ENCODE measurements at regions not wholly inside any gene's neighbourhood (a gene's known extent, or its start where the extent isn't known, plus 50 kb on each side); places are given as distances from the start of the nearest gene placed in this dataset.

DNA sequence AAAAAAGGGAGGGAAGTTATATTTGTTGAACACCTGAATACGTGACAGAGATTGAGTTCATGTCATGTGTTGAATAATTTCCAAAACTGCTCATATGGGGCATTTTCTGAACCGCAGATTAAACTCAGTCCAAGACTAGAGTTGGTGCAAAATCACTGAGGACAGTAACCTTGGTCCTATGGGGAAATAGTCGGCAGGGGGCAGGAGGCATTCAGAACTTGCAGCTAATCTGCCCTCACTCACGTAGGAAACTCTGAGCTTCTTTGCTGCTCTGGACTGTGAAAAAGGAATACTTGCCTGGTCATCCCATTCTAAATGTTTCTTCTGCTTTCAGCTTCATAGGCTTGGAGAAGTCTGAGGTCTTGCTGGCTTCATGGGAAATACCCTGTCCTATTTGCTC lies 228.3 kb upstream of the ZP4 start:
- Mint-ChIP-seq H3K27me3 (no peaks in the 10 kb centered on the region), H3K27ac (no peak overlapping the region), H3K9me3 (no peaks in the 10 kb centered on the region), H3K4me3 (no peak overlapping the region), H3K4me1 (no peaks in the 10 kb centered on the region), H3K36me3 (no peaks in the 10 kb centered on the region)

- Mint-ChIP-seq H3K4me1 (no peaks in the 10 kb centered on the region), H3K4me3 (no peak overlapping the region), H3K36me3 (no peaks in the 10 kb centered on the region), H3K27ac (no peak overlapping the region), H3K27me3 (no peaks in the 10 kb centered on the region), H3K9me3 (no peaks in the 10 kb centered on the region)
These were observed 225.1 kb upstream of the ZP4 start for GRCh38 chr1:238115852-238116251.

- no peaks in the 10 kb centered on the region for H3K27me3 Mint-ChIP-seq
- H3K4me3 Mint-ChIP-seq, result no peak overlapping the region
- no peaks in the 10 kb centered on the region for H3K9me3 Mint-ChIP-seq
- H3K36me3 Mint-ChIP-seq, result no peaks in the 10 kb centered on the region
- no peaks in the 10 kb centered on the region for H3K4me1 Mint-ChIP-seq
- H3K27ac Mint-ChIP-seq, result no peak overlapping the region
These were observed 222.4 kb upstream of the ZP4 start for GRCh38 chr1:238112952-238113621.

- Mint-ChIP-seq H3K9me3 (no peaks in the 10 kb centered on the region), H3K36me3 (no peaks in the 10 kb centered on the region), H3K27me3 (no peaks in the 10 kb centered on the region), H3K4me1 (no peaks in the 10 kb centered on the region), H3K4me3 (no peak overlapping the region), H3K27ac (no peak overlapping the region)
These were observed 220.8 kb upstream of the ZP4 start for GRCh38 chr1:238111516-238111915.

DNA sequence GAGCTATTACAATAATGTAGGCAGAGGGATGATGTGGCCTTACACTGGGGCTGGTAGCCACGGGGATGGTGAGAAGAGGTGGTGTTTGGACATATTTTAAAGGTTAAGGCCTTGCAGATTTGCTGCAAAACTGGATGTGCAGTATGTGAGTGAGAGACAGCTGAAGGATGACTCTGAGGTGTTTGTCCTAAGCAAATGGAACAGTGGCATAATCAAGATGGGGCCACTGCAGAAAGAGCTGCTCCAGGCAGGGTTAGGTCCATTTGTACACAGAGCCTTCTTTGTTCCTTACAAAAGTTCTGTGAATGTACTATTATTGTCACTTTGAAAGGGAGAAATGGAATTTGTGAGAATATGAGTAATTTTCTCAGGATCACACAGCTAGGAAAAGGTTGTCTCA lies 220.4 kb upstream of the ZP4 start:
- Mint-ChIP-seq H3K36me3 (no peaks in the 10 kb centered on the region), H3K9me3 (no peaks in the 10 kb centered on the region), H3K27me3 (no peaks in the 10 kb centered on the region), H3K4me1 (no peaks in the 10 kb centered on the region), H3K4me3 (no peak overlapping the region), H3K27ac (no peak overlapping the region)

- no peaks in the 10 kb centered on the region for H3K9me3 Mint-ChIP-seq
- no peaks in the 10 kb centered on the region for H3K27me3 Mint-ChIP-seq
- no peaks in the 10 kb centered on the region for H3K4me1 Mint-ChIP-seq
- H3K4me3 Mint-ChIP-seq, result no peak overlapping the region
- H3K36me3 Mint-ChIP-seq, result no peaks in the 10 kb centered on the region
- no peak overlapping the region for H3K27ac Mint-ChIP-seq
These were observed 217.7 kb upstream of the ZP4 start for GRCh38 chr1:238108417-238108816.

DNA sequence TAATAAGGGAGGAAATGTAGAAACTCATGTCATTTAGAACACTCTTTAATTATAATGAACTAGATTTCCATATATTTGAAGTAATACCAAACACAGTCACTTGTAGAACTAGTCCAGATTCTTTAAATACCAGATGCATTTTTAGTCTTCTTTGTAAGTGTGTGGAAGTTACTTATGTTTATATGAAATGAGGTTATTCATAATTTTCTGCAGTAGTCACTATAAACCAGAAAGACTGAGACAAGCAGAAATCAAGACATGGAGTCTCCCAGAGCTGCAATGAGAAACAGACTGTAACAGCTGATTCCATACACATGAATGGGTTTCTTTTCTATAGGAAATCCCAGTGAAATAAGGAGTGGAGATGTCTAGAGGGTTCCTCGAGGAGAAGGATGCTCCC lies 216.6 kb upstream of the ZP4 start:
- Mint-ChIP-seq H3K36me3 (no peaks in the 10 kb centered on the region), H3K27me3 (no peaks in the 10 kb centered on the region), H3K4me1 (no peaks in the 10 kb centered on the region), H3K9me3 (no peaks in the 10 kb centered on the region), H3K27ac (no peak overlapping the region), H3K4me3 (no peak overlapping the region)

DNA sequence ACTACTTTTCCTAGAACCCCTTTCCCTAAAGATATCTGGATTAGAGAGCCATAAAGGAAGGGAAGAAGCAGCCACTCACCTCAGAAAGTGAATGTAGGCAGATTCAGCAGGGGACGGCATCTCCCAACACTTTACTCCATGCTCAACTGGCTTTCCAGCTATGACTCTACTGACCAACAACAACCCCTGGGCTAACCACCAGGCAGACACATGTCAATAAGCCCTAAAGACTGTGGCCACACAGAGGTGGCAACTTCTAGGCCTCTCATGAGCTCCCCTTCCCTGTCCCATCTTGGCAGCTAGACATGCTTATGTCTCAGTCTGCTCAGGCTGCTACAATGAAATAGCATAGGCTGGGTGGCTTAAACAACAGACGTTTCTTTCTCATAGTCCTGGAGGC lies 214.0 kb upstream of the ZP4 start:
- Mint-ChIP-seq H3K27me3 (no peaks in the 10 kb centered on the region), H3K9me3 (no peaks in the 10 kb centered on the region), H3K4me1 (no peaks in the 10 kb centered on the region), H3K4me3 (no peak overlapping the region), H3K36me3 (no peaks in the 10 kb centered on the region), H3K27ac (no peak overlapping the region)

DNA sequence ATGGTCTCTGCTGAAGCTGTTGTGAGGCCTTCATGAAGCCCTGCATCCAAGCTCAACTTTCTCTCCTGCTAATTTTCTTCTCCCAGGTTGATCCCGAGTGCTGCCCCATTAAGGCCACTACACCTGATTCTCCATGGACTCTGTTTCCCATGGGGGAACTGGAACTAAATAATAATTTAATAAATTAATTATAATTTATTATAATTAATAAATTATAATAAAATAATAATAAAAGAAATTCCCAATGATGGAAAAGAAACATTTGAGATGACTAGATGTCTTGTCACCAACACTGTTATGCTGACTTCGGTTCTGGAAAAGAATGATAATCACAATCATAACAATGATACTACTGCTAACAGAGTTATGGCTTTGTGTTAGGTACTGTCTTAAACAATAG lies 211.2 kb upstream of the ZP4 start:
- H3K4me1 Mint-ChIP-seq, result no peaks in the 10 kb centered on the region
- peaks cover 4% of the 10 kb centered on the region for H3K9me3 Mint-ChIP-seq
- no peak overlapping the region for H3K27ac Mint-ChIP-seq
- no peaks in the 10 kb centered on the region for H3K27me3 Mint-ChIP-seq
- H3K36me3 Mint-ChIP-seq, result no peaks in the 10 kb centered on the region
- H3K4me3 Mint-ChIP-seq, result no peak overlapping the region

DNA sequence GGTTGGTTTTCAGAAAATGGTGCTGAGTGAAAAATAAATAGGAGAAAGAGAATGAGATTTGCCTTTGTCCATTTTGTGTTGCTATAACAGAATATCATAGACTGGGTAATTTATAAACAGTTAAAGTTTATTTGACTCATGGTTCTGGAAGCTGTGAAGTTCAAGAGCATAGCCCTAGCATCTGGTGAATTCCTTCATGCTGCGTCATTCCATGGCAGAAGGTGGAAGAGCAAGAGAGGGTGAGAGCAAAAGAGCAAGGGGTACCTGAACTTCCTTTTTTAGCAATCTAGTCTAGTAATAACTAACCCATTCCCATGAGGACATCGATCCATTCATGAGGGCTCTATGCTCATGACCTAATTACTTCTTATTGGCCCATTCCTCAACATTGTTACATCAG lies 209.1 kb upstream of the ZP4 start:
- no peak overlapping the region for H3K27ac Mint-ChIP-seq

GRCh38 chr1:238089615-238090014 lies 198.9 kb upstream of the ZP4 start:
- no peak overlapping the region for H3K4me3 Mint-ChIP-seq
- H3K27me3 Mint-ChIP-seq, result no peaks in the 10 kb centered on the region
- peaks cover 4% of the 10 kb centered on the region for H3K9me3 Mint-ChIP-seq
- no peaks in the 10 kb centered on the region for H3K36me3 Mint-ChIP-seq
- no peak overlapping the region for H3K27ac Mint-ChIP-seq
- H3K4me1 Mint-ChIP-seq, result no peaks in the 10 kb centered on the region

More for the DNA sequence above, 209.1 kb upstream of the ZP4 start:
- no peak overlapping the region for H3K4me3 Mint-ChIP-seq
- H3K4me1 Mint-ChIP-seq, result no peaks in the 10 kb centered on the region
- peaks cover 11% of the 10 kb centered on the region for H3K9me3 Mint-ChIP-seq
- no peaks in the 10 kb centered on the region for H3K36me3 Mint-ChIP-seq
- no peaks in the 10 kb centered on the region for H3K27me3 Mint-ChIP-seq

GRCh38 chr1:238088560-238089290 lies 198.0 kb upstream of the ZP4 start:
- H3K36me3 Mint-ChIP-seq, result no peaks in the 10 kb centered on the region
- peaks cover 4% of the 10 kb centered on the region for H3K9me3 Mint-ChIP-seq
- H3K27ac Mint-ChIP-seq, result no peak overlapping the region
- H3K27me3 Mint-ChIP-seq, result no peaks in the 10 kb centered on the region
- H3K4me3 Mint-ChIP-seq, result no peak overlapping the region
- no peaks in the 10 kb centered on the region for H3K4me1 Mint-ChIP-seq

- H3K36me3 Mint-ChIP-seq, result no peaks in the 10 kb centered on the region
- no peak overlapping the region for H3K4me3 Mint-ChIP-seq
- no peaks in the 10 kb centered on the region for H3K4me1 Mint-ChIP-seq
- no peaks in the 10 kb centered on the region for H3K9me3 Mint-ChIP-seq
- H3K27me3 Mint-ChIP-seq, result no peaks in the 10 kb centered on the region
- H3K27ac Mint-ChIP-seq, result no peak overlapping the region
These were observed 183.3 kb upstream of the ZP4 start for GRCh38 chr1:238073991-238074390.

- Mint-ChIP-seq H3K4me3 (no peak overlapping the region), H3K27me3 (no peaks in the 10 kb centered on the region), H3K4me1 (no peaks in the 10 kb centered on the region), H3K9me3 (no peaks in the 10 kb centered on the region), H3K36me3 (no peaks in the 10 kb centered on the region), H3K27ac (no peak overlapping the region)
These were observed 180.3 kb upstream of the ZP4 start for GRCh38 chr1:238071061-238071460.

- H3K4me3 Mint-ChIP-seq, result no peak overlapping the region
- H3K27me3 Mint-ChIP-seq, result no peaks in the 10 kb centered on the region
- no peak overlapping the region for H3K27ac Mint-ChIP-seq
- no peaks in the 10 kb centered on the region for H3K9me3 Mint-ChIP-seq
- H3K4me1 Mint-ChIP-seq, result no peaks in the 10 kb centered on the region
- no peaks in the 10 kb centered on the region for H3K36me3 Mint-ChIP-seq
These were observed 172.7 kb upstream of the ZP4 start for GRCh38 chr1:238063454-238063853.

GRCh38 chr1:238061967-238062613 lies 171.4 kb upstream of the ZP4 start:
- Mint-ChIP-seq H3K4me3 (no peak overlapping the region), H3K27me3 (no peaks in the 10 kb centered on the region), H3K4me1 (no peaks in the 10 kb centered on the region), H3K27ac (no peak overlapping the region), H3K36me3 (no peaks in the 10 kb centered on the region), H3K9me3 (no peaks in the 10 kb centered on the region)
